H1 (cell line): ENCODE measurements at regions not wholly inside any gene's neighbourhood (a gene's known extent, or its start where the extent isn't known, plus 50 kb on each side); places are given as distances from the start of the nearest gene placed in this dataset.

ENCODE experiments used
- CTCF ChIA-PET: fragments of 300-600 bp; sonication (Branson Sonifier 250); formaldehyde crosslinking; loops from one replicate; lab custom pipeline; 2021; ENCODE audit not compliant: partially characterized antibody; lab: Charles Lee
- POLR2A ChIA-PET: fragments of 300-600 bp; sonication (Branson Sonifier 250); formaldehyde crosslinking; loops from one replicate; lab custom pipeline; 2021; ENCODE audit warnings: inconsistent platforms; ENCODE audit not compliant: partially characterized antibody; lab: Charles Lee
- DNase-seq, 2 experiments: peaks; one replicate each; pipeline versions ENCODE4 v3.0.0 to v3.0.0-alpha.2; 2010 to 2022; ENCODE audit warnings: low spot score in 2 of 2, low read depth in 1 of 2, mixed read lengths in 1 of 2
- FAIRE-seq: peaks from 2 replicates; lab custom pipeline; 2011; peaks lifted over from hg19 to GRCh38; lab: Jason Lieb, UNC
- H2AFZ ChIP-seq: 2 replicates; pipeline ENCODE4 v1.8.1; 2012; ENCODE audit warnings: low read length, inconsistent platforms
- H2AK5ac ChIP-seq: 2 replicates; pipeline ENCODE4 v1.6.1; 2013; ENCODE audit warnings: low read depth, low read length
- H2BK120ac ChIP-seq: replicated peaks from 2 replicates; pipeline ENCODE3; 2013; ENCODE audit warnings: low read depth, low read length, inconsistent platforms
- H2BK12ac ChIP-seq: 2 replicates; pipeline ENCODE4 v1.6.1; 2013; ENCODE audit warnings: low read depth, low read length
- H2BK15ac ChIP-seq: 2 replicates; pipeline ENCODE4 v1.6.1; 2013; ENCODE audit warnings: low read length
- H2BK20ac ChIP-seq: 2 replicates; pipeline ENCODE4 v1.6.1; 2013; ENCODE audit warnings: low read length
- H2BK5ac ChIP-seq: 2 replicates; pipeline ENCODE4 v1.6.1; 2013; ENCODE audit warnings: low read depth, low read length
- H3K14ac ChIP-seq: 2 replicates; pipeline ENCODE4 v1.6.1; 2013; ENCODE audit warnings: inconsistent platforms; ENCODE audit not compliant: insufficient read length
- H3K18ac ChIP-seq: 2 replicates; pipeline ENCODE4 v1.6.1; 2013; ENCODE audit warnings: low read length; ENCODE audit errors: extremely low read depth
- H3K23ac ChIP-seq: 2 replicates; pipeline ENCODE4 v1.6.1; 2013; ENCODE audit warnings: inconsistent platforms; ENCODE audit not compliant: insufficient read length
- H3K23me2 ChIP-seq: 2 replicates; pipeline ENCODE4 v1.6.1; 2013; ENCODE audit warnings: low read depth, low read length
- H3K27ac ChIP-seq: 2 replicates; pipeline ENCODE4 v1.6.1; 2011; ENCODE audit warnings: low read depth, low read length, inconsistent platforms
- H3K27me3 ChIP-seq, 4 experiments: replicated peaks in 1 of 4; 1 replicate in 1 of 4; 2 replicates in 3 of 4; pipeline versions ENCODE4 v1.6.1 to v1.8.1; 2011 to 2013; ENCODE audit warnings: low read length in 3 of 4, mild to moderate bottlenecking in 3 of 4, inconsistent platforms in 2 of 4, mixed read lengths in 2 of 4, moderate library complexity in 1 of 4; ENCODE audit not compliant: control insufficient read depth in 3 of 4, insufficient read depth in 3 of 4; ENCODE audit errors: extremely low read depth in 1 of 4
- H3K36me3 ChIP-seq, 4 experiments: 2 replicates each; pipeline versions ENCODE4 v1.6.1 to v1.8.1; 2011 to 2013; ENCODE audit warnings: mild to moderate bottlenecking in 4 of 4, low read length in 3 of 4, moderate library complexity in 2 of 4, control low read depth in 1 of 4, inconsistent platforms in 1 of 4; ENCODE audit not compliant: insufficient read depth in 4 of 4, control insufficient read depth in 2 of 4
- H3K4ac ChIP-seq: replicated peaks from 2 replicates; pipeline ENCODE3; 2013; ENCODE audit warnings: low read length, low read depth, mixed read lengths, inconsistent platforms; ENCODE audit not compliant: insufficient read length
- H3K4me1 ChIP-seq, 4 experiments: replicated peaks in 1 of 4; 1 replicate in 1 of 4; 2 replicates in 3 of 4; pipeline versions ENCODE4 v1.6.1 to v1.8.1; 2011 to 2013; ENCODE audit warnings: low read length in 3 of 4, inconsistent platforms in 2 of 4, mixed read lengths in 1 of 4; ENCODE audit not compliant: insufficient read depth in 4 of 4, control insufficient read depth in 3 of 4
- H3K4me2 ChIP-seq, 2 experiments: 2 replicates each; pipeline versions ENCODE4 v1.6.1 to v1.8.1; 2011 to 2013; ENCODE audit warnings: low read depth in 2 of 2, low read length in 2 of 2, control low read depth in 1 of 2, inconsistent platforms in 1 of 2, mild to moderate bottlenecking in 1 of 2; ENCODE audit not compliant: insufficient read depth in 1 of 2
- H3K4me3 ChIP-seq, 4 experiments: fragments of 200-600, 300-600 bp in 1 of 4; sonication (generic), shearing (Covaris generic), sonication (Bioruptor Twin) in 1 of 4; 2 replicates each; pipeline versions ENCODE4 v1.5.1 to v1.8.1; 2011 to 2016; ENCODE audit warnings: low read length in 4 of 4, low read depth in 3 of 4, control low read depth in 2 of 4, inconsistent platforms in 2 of 4, mild to moderate bottlenecking in 2 of 4, mixed read lengths in 1 of 4, moderate library complexity in 1 of 4; ENCODE audit not compliant: insufficient read depth in 2 of 4; ENCODE audit errors: extremely low read depth in 1 of 4
- H3K56ac ChIP-seq: replicated peaks from 2 replicates; pipeline ENCODE3; 2013; ENCODE audit warnings: low read depth, mild to moderate bottlenecking, mixed read lengths, low read length, inconsistent platforms; ENCODE audit not compliant: insufficient read length
- H3K79me1 ChIP-seq: 2 replicates; pipeline ENCODE4 v1.6.1; 2013; ENCODE audit warnings: low read depth, low read length, control low read depth
- H3K79me2 ChIP-seq, 2 experiments: 2 replicates each; pipeline versions ENCODE4 v1.6.1 to v1.8.1; 2012 to 2013; ENCODE audit warnings: low read length in 2 of 2, mild to moderate bottlenecking in 2 of 2, inconsistent platforms in 1 of 2; ENCODE audit not compliant: insufficient read depth in 2 of 2, control insufficient read depth in 1 of 2
- H3K9ac ChIP-seq, 4 experiments: replicated peaks in 1 of 4; 1 replicate in 1 of 4; 2 replicates in 3 of 4; pipeline versions ENCODE4 v1.6.1 to v1.8.1; 2011 to 2013; ENCODE audit warnings: low read depth in 3 of 4, low read length in 3 of 4, control low read depth in 2 of 4, mild to moderate bottlenecking in 2 of 4, moderate library complexity in 2 of 4, inconsistent platforms in 1 of 4; ENCODE audit errors: extremely low read depth in 1 of 4
- H3K9me3 ChIP-seq, 2 experiments: 2 replicates each; pipeline versions ENCODE4 v1.6.1 to v1.8.1; 2012 to 2013; ENCODE audit warnings: mild to moderate bottlenecking in 2 of 2, moderate library complexity in 2 of 2, control low read depth in 1 of 2, inconsistent platforms in 1 of 2, low read depth in 1 of 2, low read length in 1 of 2, mixed read lengths in 1 of 2; ENCODE audit not compliant: insufficient read depth in 2 of 2
- H4K20me1 ChIP-seq, 2 experiments: replicated peaks in 1 of 2; 2 replicates each; pipeline versions ENCODE3 to v1.8.1; 2011 to 2013; ENCODE audit warnings: inconsistent platforms in 2 of 2, low read length in 2 of 2, mild to moderate bottlenecking in 1 of 2; ENCODE audit not compliant: insufficient read depth in 2 of 2, control insufficient read depth in 1 of 2
- H4K5ac ChIP-seq: 2 replicates; pipeline ENCODE4 v1.6.1; 2013; ENCODE audit warnings: low read length, low read depth, mixed read lengths, inconsistent platforms; ENCODE audit not compliant: insufficient read length
- H4K8ac ChIP-seq: 2 replicates; pipeline ENCODE4 v1.8.0; 2013; ENCODE audit warnings: mild to moderate bottlenecking, moderate library complexity, low read length, inconsistent platforms; ENCODE audit not compliant: insufficient read depth; ENCODE audit errors: extremely low read depth
- H4K91ac ChIP-seq: replicated peaks from 2 replicates; pipeline ENCODE3; 2013; ENCODE audit warnings: low read length, mixed read lengths, inconsistent platforms; ENCODE audit not compliant: insufficient read length
- ATF3 ChIP-seq: IDR thresholded peaks from 2 replicates; pipeline ENCODE4 v1.6.1; 2011; ENCODE audit warnings: low read depth, mild to moderate bottlenecking, low read length; ENCODE audit not compliant: insufficient read depth
- CBX5 ChIP-seq: fragments of 300-800, 300-1000 bp; sonication (generic); IDR thresholded peaks from 2 replicates; pipeline ENCODE4 v1.7.1; 2016; ENCODE audit warnings: antibody characterized with exemption, low read length, low read depth
- CEBPB ChIP-seq: IDR thresholded peaks from 2 replicates; pipeline ENCODE4 v1.6.1; 2012; ENCODE audit warnings: low read depth, low read length
- EGR1 ChIP-seq: IDR thresholded peaks from 2 replicates; pipeline ENCODE4 v1.6.1; 2011; ENCODE audit warnings: low read depth, low read length, borderline replicate concordance
- FOSL1 ChIP-seq: IDR thresholded peaks from 2 replicates; pipeline ENCODE4 v1.6.1; 2011; ENCODE audit warnings: mild to moderate bottlenecking, low read depth, low read length, moderate library complexity; ENCODE audit not compliant: insufficient read depth
- GTF2F1 ChIP-seq: IDR thresholded peaks from 2 replicates; pipeline ENCODE4 v1.6.1; 2012; ENCODE audit warnings: low read depth, low read length, improper control_type of control experiment, borderline replicate concordance
- HDAC6 ChIP-seq: IDR thresholded peaks from one replicate; pipeline ENCODE4 v1.7.1; 2012; ENCODE audit warnings: low read depth, mild to moderate bottlenecking, inconsistent platforms, low read length, moderate library complexity
- KDM1A ChIP-seq: fragments of 200-600, 300-600 bp; sonication (generic); IDR thresholded peaks from 2 replicates; pipeline ENCODE4 v1.7.1; 2016; ENCODE audit warnings: mild to moderate bottlenecking, low read length, borderline replicate concordance
- NRF1 ChIP-seq: IDR thresholded peaks from 2 replicates; pipeline ENCODE4 v1.6.1; 2011; ENCODE audit warnings: mild to moderate bottlenecking, low read depth, low read length, improper control_type of control experiment
- PHF8 ChIP-seq: fragments of 200-600 bp; sonication (generic); conservative IDR thresholded peaks from 2 replicates; pipeline ENCODE4 v1.7.1; 2012; ENCODE audit warnings: low read depth, mild to moderate bottlenecking, inconsistent platforms, low read length, moderate library complexity
- RBBP5 ChIP-seq: IDR thresholded peaks from 2 replicates; pipeline ENCODE4 v1.7.1; 2012; ENCODE audit warnings: low read depth, mild to moderate bottlenecking, inconsistent platforms, low read length, moderate library complexity, borderline replicate concordance
- RXRA ChIP-seq: IDR thresholded peaks from 2 replicates; pipeline ENCODE4 v1.6.1; 2011; ENCODE audit warnings: low read depth, mild to moderate bottlenecking, low read length, moderate library complexity; ENCODE audit not compliant: insufficient read depth
- SP1 ChIP-seq: IDR thresholded peaks from 2 replicates; pipeline ENCODE4 v1.6.1; 2011; ENCODE audit warnings: low read depth, low read length
- SP2 ChIP-seq: IDR thresholded peaks from 2 replicates; pipeline ENCODE4 v1.6.1; 2012; ENCODE audit warnings: mild to moderate bottlenecking, low read length, inconsistent platforms
- WGBS, 2 experiments: shearing (Covaris generic) in 1 of 2; methylation state at CpG; one replicate each; pipeline versions ENCODE4 v1.1.6 to v1.1.7; 2013 to 2015; ENCODE audit warnings: low lambda C conversion rate in 2 of 2, mixed read lengths in 2 of 2, inconsistent platforms in 1 of 2, low coverage in 1 of 2, missing lambda C conversion rate in 1 of 2; ENCODE audit not compliant: insufficient replicate concordance in 2 of 2, insufficient coverage in 1 of 2, insufficient read length in 1 of 2; ENCODE audit errors: extremely low coverage in 1 of 2, missing lambda C conversion rate in 1 of 2; 5-methylcytosine and 5-hydroxymethylcytosine counted together

- Histone ChIP-seq H3K56ac (no peak overlapping the region), H4K8ac (no peak overlapping the region), H3K9ac (no peak overlapping the region), H4K5ac (no peak overlapping the region), H2BK12ac (no peak overlapping the region), H3K79me1 (no peaks in the 10 kb centered on the region), H4K91ac (no peak overlapping the region), H3K18ac (no peak overlapping the region), H3K14ac (no peak overlapping the region), H3K27ac (no peak overlapping the region), H4K20me1 (no peaks in the 10 kb centered on the region), H2BK15ac (no peak overlapping the region), H2BK120ac (no peak overlapping the region), H3K4me3 (no peak overlapping the region), H3K27me3 (no peaks in the 10 kb centered on the region), H3K9me3 (peaks cover 0 to 3% of the 10 kb centered on the region in 2 experiments; a peak in 1 of 4 replicates), H2AFZ (no peak overlapping the region), H3K23me2 (no peaks in the 10 kb centered on the region), H3K4me2 (no peak overlapping the region), H2BK5ac (no peak overlapping the region), H3K23ac (no peak overlapping the region), H3K79me2 (no peaks in the 10 kb centered on the region), H2AK5ac (no peak overlapping the region), H3K4me1 (no peaks in the 10 kb centered on the region), H3K36me3 (no peaks in the 10 kb centered on the region), H2BK20ac (no peak overlapping the region), H3K4ac (no peak overlapping the region)
- POLR2A ChIA-PET = interaction anchor here (0.6 kb wide), 1 partner anchor 32 kb away, joined by 3 read pairs; no protein-coding TSS in a partner anchor
- DNase-seq = no peak
- no peak for FAIRE-seq
- CTCF ChIA-PET = interaction anchor here (0.7 to 0.8 kb wide), 2 partner anchors 14 to 39 kb away, joined by 3 read pairs; no protein-coding TSS in a partner anchor
- WGBS, 2 experiments = 97% methylated on average over 7 of the region's 7 CpGs; no CpG with 5 or more reads in 1 of the 2 experiments
- TF ChIP-seq EGR1 (no peak), SP1 (no peak), KDM1A (no peak), CEBPB (no peak), ATF3 (no peak), FOSL1 (no peak), PHF8 (no peak), GTF2F1 (no peak), HDAC6 (no peak), CBX5 (no peak), RXRA (no peak), RBBP5 (no peak), NRF1 (no peak), SP2 (no peak)
Observed at GRCh38 chr5:37933576-37933975, 93.7 kb upstream of the GDNF start.
